ENCODE measurements at regions not wholly inside any gene's neighbourhood (a gene's known extent, or its start where the extent isn't known, plus 50 kb on each side); places are given as distances from the start of the nearest gene placed in this dataset.
A peak's percentile ranks its signal among the peaks of the same experiment; 100 is the strongest.

DNA sequence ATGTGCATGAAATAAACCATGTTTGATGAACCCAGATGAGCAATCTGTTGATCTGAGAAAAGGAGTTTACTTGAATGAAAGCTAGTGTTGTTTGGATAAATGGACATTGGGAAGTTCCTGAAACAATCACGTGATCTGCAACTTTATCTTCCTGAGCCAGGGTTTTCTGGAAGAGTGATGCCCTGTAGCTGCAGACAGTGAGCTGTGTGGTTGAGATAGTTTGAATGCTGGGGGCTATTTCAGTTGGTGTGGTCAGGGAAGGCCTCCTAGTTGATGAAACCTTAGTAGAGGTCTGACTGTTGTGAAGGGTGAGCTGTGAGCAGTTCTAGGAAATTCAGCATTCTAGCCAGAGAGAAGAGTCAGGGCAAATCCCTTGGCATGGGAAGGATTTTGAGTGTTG lies 643.7 kb downstream of the UTRN start:
- in situ Hi-C loops (cut with HindIII; ENCODE audit: extremely low pct_ligation_motif_present, low pct_unique_long_range_greater_than_20kb): no loop called here
- H2AFZ ChIP-seq (ENCODE audit: low read length): no peak overlapping the region
- no peaks in the 10 kb centered on the region for H3K79me2 ChIP-seq (ENCODE audit: insufficient read depth, low read length)
- no peaks in the 10 kb centered on the region for H3K9me3 ChIP-seq (ENCODE audit: low read length)
- intact Hi-C loops (cut with micrococcal nuclease; ENCODE audit: unreplicated experiment): no loop called here
- WGBS (ENCODE audit: low lambda C conversion rate): 0% methylated on average over 1 of the region's 1 CpG
- H3K27ac ChIP-seq (ENCODE audit: extremely low read length, insufficient read depth, low read length): no peak overlapping the region
- H3K4me3 ChIP-seq (replicated peaks in 1 of 3; ENCODE audit: insufficient read depth in 1 of 3, low read depth in 2 of 3, low read length in 3 of 3): no peak overlapping the region
- no peak overlapping the region for H3K9ac ChIP-seq (ENCODE audit: insufficient read depth, low read depth, low read length)
- peaks cover 0 to 6% of the 10 kb centered on the region in 2 experiments; a peak in 1 of 5 replicates for H3K27me3 ChIP-seq (ENCODE audit: control insufficient read depth in 1 of 2, insufficient read depth in 2 of 2, low read length in 2 of 2)
- H3K4me2 ChIP-seq (ENCODE audit: low read depth, low read length): no peak overlapping the region
- no peak for ATAC-seq
- ChIA-PET POLR2A (no interaction called here), CTCF (ENCODE audit: low intra/inter-chr PET ratio, low total read pairs) (no interaction called here)
- FAIRE-seq: no peak
- H3K36me3 ChIP-seq (replicated peaks in 1 of 2; ENCODE audit: control insufficient read depth in 1 of 2, insufficient read depth in 2 of 2, low read length in 2 of 2): no peaks in the 10 kb centered on the region
- TF ChIP-seq, protein P1, sequence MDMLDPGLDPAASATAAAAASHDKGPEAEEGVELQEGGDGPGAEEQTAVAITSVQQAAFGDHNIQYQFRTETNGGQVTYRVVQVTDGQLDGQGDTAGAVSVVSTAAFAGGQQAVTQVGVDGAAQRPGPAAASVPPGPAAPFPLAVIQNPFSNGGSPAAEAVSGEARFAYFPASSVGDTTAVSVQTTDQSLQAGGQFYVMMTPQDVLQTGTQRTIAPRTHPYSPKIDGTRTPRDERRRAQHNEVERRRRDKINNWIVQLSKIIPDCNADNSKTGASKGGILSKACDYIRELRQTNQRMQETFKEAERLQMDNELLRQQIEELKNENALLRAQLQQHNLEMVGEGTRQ (IDR thresholded peaks at IDR 0.05; ENCODE audit: low read depth, low read length): peak; percentile 68
- TF ChIP-seq, protein P1 (CRISPR knock-in tag; IDR thresholded peaks at IDR 0.05; ENCODE audit: borderline replicate concordance): no peak
- TF ChIP-seq HDAC1 (CRISPR knock-in tag; IDR thresholded peaks at IDR 0.05): no peak
- peak; percentile 88 for TF ChIP-seq RAD51 (IDR thresholded peaks at IDR 0.05; ENCODE audit: borderline replicate concordance)
- 0 out of 2 replicates have a peak, but pooled peaks have one; percentile 14 for TF ChIP-seq LCORL (IDR thresholded peaks at IDR 0.05)
- no peak for TF ChIP-seq LCORL (CRISPR knock-in tag; IDR thresholded peaks at IDR 0.05)
- DNase-seq (ENCODE audit: low spot score): no peak
- no TSS peak for BruUV-seq (replicated peaks)
- no peaks in the 10 kb centered on the region for H4K20me1 ChIP-seq (ENCODE audit: insufficient read depth, low read length)
- H3K4me1 ChIP-seq (ENCODE audit: insufficient read depth, low read length): no peaks in the 10 kb centered on the region

GRCh38 chr6:144929262-144929661 lies 644.1 kb downstream of the UTRN start:
- Histone ChIP-seq H3K4me3 (replicated peaks in 1 of 3; ENCODE audit: insufficient read depth in 1 of 3, low read depth in 2 of 3, low read length in 3 of 3) (no peak overlapping the region), H3K36me3 (replicated peaks in 1 of 2; ENCODE audit: control insufficient read depth in 1 of 2, insufficient read depth in 2 of 2, low read length in 2 of 2) (no peaks in the 10 kb centered on the region), H3K9me3 (ENCODE audit: low read length) (no peaks in the 10 kb centered on the region), H3K4me1 (ENCODE audit: insufficient read depth, low read length) (no peaks in the 10 kb centered on the region), H3K27me3 (ENCODE audit: control insufficient read depth in 1 of 2, insufficient read depth in 2 of 2, low read length in 2 of 2) (peaks cover 0 to 6% of the 10 kb centered on the region in 2 experiments; a peak in 1 of 5 replicates), H4K20me1 (ENCODE audit: insufficient read depth, low read length) (no peaks in the 10 kb centered on the region), H2AFZ (ENCODE audit: low read length) (no peak overlapping the region), H3K9ac (ENCODE audit: insufficient read depth, low read depth, low read length) (no peak overlapping the region), H3K79me2 (ENCODE audit: insufficient read depth, low read length) (no peaks in the 10 kb centered on the region), H3K4me2 (ENCODE audit: low read depth, low read length) (no peak overlapping the region), H3K27ac (ENCODE audit: extremely low read length, insufficient read depth, low read length) (no peak overlapping the region)
- DNase-seq (ENCODE audit: low spot score) (no peak), FAIRE-seq (no peak), ATAC-seq (no peak)
- TF ChIP-seq ZBTB21 (CRISPR knock-in tag; IDR thresholded peaks at IDR 0.05): no peak
- no peak for TF ChIP-seq CCDC6 (CRISPR knock-in tag; IDR thresholded peaks at IDR 0.05)
- TF ChIP-seq, protein P2, sequence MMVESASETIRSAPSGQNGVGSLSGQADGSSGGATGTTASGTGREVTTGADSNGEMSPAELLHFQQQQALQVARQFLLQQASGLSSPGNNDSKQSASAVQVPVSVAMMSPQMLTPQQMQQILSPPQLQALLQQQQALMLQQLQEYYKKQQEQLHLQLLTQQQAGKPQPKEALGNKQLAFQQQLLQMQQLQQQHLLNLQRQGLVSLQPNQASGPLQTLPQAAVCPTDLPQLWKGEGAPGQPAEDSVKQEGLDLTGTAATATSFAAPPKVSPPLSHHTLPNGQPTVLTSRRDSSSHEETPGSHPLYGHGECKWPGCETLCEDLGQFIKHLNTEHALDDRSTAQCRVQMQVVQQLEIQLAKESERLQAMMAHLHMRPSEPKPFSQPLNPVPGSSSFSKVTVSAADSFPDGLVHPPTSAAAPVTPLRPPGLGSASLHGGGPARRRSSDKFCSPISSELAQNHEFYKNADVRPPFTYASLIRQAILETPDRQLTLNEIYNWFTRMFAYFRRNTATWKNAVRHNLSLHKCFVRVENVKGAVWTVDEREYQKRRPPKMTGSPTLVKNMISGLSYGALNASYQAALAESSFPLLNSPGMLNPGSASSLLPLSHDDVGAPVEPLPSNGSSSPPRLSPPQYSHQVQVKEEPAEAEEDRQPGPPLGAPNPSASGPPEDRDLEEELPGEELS (CRISPR knock-in tag; IDR thresholded peaks at IDR 0.05): no peak
- TF ChIP-seq ZNF24 (IDR thresholded peaks at IDR 0.05): no peak
- TF ChIP-seq TEAD2 (CRISPR knock-in tag; IDR thresholded peaks at IDR 0.05): no peak
- TF ChIP-seq ZNF580 (CRISPR knock-in tag; IDR thresholded peaks at IDR 0.05; ENCODE audit: borderline replicate concordance, low read depth): no peak
- no peak for TF ChIP-seq NFRKB (IDR thresholded peaks at IDR 0.05)
- TF ChIP-seq SMAD9 (CRISPR knock-in tag; IDR thresholded peaks at IDR 0.05): no peak
- no peak for TF ChIP-seq DR1 (CRISPR knock-in tag; IDR thresholded peaks at IDR 0.05)
- TF ChIP-seq IRX3 (CRISPR knock-in tag; IDR thresholded peaks at IDR 0.05; ENCODE audit: borderline replicate concordance, low read depth): no peak
- TF ChIP-seq JDP2 (CRISPR knock-in tag; IDR thresholded peaks at IDR 0.05; ENCODE audit: borderline replicate concordance): no peak
- TF ChIP-seq MYC (CRISPR knock-in tag; IDR thresholded peaks at IDR 0.05; ENCODE audit: borderline replicate concordance): no peak
- intact Hi-C loops (cut with micrococcal nuclease; ENCODE audit: unreplicated experiment): no loop called here
- CTCF ChIA-PET (ENCODE audit: low intra/inter-chr PET ratio, low total read pairs): no interaction called here
- in situ Hi-C loops (cut with HindIII; ENCODE audit: extremely low pct_ligation_motif_present, low pct_unique_long_range_greater_than_20kb): no loop called here
- no TSS peak for BruUV-seq (replicated peaks)
- 8% methylated on average over 1 of the region's 1 CpG for WGBS (ENCODE audit: low lambda C conversion rate)
- POLR2A ChIA-PET: no interaction called here

Data from HepG2 (cell line).